Lower lobe of right lung (tissue), 2 donors: ENCODE measurements at regions not wholly inside any gene's neighbourhood (a gene's known extent, or its start where the extent isn't known, plus 50 kb on each side); places are given as distances from the start of the nearest gene placed in this dataset.

Experiments
- ATAC-seq, 2 donors: fragments of 200-7000 bp; cut with Tn5 transposase; one replicate each; pipeline ENCODE4 v1.9.1; 2020 to 2022; ENCODE audit warnings: mild to moderate bottlenecking in 2 of 2, moderate library complexity in 2 of 2
- DNase-seq: peaks from one replicate; pipeline ENCODE4 v3.0.0-alpha.2; 2020
- H3K27ac ChIP-seq: fragments of 200-600 bp; one replicate; pipeline ENCODE4 v1.8.0; 2022
- H3K27me3 ChIP-seq: fragments of 200-600 bp; one replicate; pipeline ENCODE4 v1.8.0; 2022; ENCODE audit warnings: low read depth
- H3K36me3 ChIP-seq: fragments of 200-600 bp; one replicate; pipeline ENCODE4 v1.8.0; 2022; ENCODE audit warnings: mild to moderate bottlenecking
- H3K4me1 ChIP-seq: fragments of 200-600 bp; one replicate; pipeline ENCODE4 v1.8.0; 2022
- H3K4me3 ChIP-seq: fragments of 200-600 bp; one replicate; pipeline ENCODE4 v1.8.0; 2022; ENCODE audit warnings: mild to moderate bottlenecking
- H3K9me3 ChIP-seq: fragments of 200-600 bp; one replicate; pipeline ENCODE4 v1.8.0; 2022
- intact Hi-C: fragments of 100-400 bp; cut with DNase I; formaldehyde crosslinking; loops from one replicate; pipeline ENCODE4 v1.11.0; 2022
- TF ChIP-seq, protein P1 (sequence below): fragments of 200-600 bp; IDR thresholded peaks from one replicate; pipeline ENCODE4 v1.8.0; 2022; ENCODE audit warnings: antibody characterized with exemption, mild to moderate bottlenecking
- donor health status: DM: no; HTN: yes; CAD: no; lungs with severe emphysema.

DNA sequence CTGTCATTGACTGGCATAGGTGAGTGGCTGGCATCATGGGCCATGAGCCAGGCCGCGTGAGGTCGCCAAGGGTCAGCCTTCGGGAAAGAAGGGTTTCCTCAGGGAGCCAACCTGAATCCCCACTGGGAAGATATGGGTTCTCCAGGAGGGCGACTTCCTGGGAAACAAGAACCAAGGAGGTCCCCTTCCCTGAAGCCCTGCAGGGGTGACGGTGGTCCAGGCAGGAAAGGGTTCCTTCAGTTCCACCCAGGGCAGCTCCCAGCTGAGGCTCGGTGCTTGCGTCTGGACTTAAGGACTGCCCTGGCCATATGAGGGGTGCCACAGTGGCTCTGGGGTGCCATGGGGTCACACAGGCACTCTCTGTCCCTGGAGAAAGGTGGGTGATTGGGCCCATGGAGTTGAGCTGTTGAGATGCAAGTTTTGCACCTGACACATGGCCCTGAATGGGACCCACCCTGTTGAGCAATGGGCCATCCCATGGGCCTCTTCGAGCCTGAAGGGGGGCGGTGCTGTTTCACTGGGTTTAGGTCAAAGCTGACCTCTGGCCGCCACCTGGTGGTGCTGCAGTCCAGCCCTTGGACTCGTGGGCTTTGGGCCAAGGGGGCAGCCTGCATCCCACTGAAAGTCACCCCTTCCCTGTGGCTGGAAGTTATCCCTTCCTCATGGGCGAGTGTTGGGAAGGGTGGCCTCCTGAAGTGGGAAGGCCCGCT, 228.1 kb downstream of the SNRPN start:
- H3K4me3 ChIP-seq: no peak overlapping the region
- H3K27me3 ChIP-seq: no peaks in the 10 kb centered on the region
- no peak for ATAC-seq
- TF ChIP-seq, protein P1, sequence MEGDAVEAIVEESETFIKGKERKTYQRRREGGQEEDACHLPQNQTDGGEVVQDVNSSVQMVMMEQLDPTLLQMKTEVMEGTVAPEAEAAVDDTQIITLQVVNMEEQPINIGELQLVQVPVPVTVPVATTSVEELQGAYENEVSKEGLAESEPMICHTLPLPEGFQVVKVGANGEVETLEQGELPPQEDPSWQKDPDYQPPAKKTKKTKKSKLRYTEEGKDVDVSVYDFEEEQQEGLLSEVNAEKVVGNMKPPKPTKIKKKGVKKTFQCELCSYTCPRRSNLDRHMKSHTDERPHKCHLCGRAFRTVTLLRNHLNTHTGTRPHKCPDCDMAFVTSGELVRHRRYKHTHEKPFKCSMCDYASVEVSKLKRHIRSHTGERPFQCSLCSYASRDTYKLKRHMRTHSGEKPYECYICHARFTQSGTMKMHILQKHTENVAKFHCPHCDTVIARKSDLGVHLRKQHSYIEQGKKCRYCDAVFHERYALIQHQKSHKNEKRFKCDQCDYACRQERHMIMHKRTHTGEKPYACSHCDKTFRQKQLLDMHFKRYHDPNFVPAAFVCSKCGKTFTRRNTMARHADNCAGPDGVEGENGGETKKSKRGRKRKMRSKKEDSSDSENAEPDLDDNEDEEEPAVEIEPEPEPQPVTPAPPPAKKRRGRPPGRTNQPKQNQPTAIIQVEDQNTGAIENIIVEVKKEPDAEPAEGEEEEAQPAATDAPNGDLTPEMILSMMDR: no peak
- H3K27ac ChIP-seq: no peak overlapping the region
- no peaks in the 10 kb centered on the region for H3K36me3 ChIP-seq
- peaks cover 6% of the 10 kb centered on the region for H3K9me3 ChIP-seq
- peak; percentile 24 for DNase-seq
- intact Hi-C loops: no loop called here
- H3K4me1 ChIP-seq: no peaks in the 10 kb centered on the region

DNA sequence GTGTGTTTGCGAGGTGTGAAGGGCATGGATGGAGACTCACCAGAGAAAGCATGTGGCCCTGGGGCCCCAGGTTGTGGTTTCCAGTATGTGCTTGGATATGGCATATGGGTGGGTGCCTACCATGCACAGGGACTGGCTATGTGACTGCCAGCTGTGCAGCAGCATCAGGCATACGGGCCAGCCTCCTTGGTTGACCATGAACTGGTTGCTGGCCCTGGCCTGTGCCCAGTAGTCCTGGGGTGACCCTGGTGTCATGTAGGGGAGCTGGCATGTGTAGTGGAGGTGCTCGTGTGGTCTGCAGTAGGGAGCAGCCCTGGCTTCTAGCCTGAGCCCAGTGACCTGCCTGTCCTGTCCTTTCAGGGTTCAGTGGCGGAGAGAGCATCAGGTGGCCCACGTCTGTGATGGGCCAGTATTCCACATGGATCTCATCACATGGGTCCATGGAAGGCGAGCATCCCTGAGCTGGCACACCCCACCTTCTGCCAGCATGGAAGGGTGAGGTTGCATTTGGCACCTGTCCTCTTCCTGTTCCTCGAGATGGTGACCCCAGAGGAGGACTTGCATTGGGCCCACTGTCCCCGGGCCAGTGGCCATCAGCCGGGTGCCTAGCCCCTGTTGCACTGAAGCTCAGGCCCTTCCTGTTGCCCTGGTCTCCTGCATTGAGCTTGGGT, 228.9 kb downstream of the SNRPN start:
- ATAC-seq (no peak), DNase-seq (peak; percentile 20)
- Histone ChIP-seq H3K4me1 (no peaks in the 10 kb centered on the region), H3K27me3 (no peaks in the 10 kb centered on the region), H3K27ac (no peak overlapping the region), H3K4me3 (no peak overlapping the region), H3K36me3 (no peaks in the 10 kb centered on the region), H3K9me3 (peaks cover 3% of the 10 kb centered on the region)
- intact Hi-C loops: no loop called here
- TF ChIP-seq, protein P1: no peak

DNA sequence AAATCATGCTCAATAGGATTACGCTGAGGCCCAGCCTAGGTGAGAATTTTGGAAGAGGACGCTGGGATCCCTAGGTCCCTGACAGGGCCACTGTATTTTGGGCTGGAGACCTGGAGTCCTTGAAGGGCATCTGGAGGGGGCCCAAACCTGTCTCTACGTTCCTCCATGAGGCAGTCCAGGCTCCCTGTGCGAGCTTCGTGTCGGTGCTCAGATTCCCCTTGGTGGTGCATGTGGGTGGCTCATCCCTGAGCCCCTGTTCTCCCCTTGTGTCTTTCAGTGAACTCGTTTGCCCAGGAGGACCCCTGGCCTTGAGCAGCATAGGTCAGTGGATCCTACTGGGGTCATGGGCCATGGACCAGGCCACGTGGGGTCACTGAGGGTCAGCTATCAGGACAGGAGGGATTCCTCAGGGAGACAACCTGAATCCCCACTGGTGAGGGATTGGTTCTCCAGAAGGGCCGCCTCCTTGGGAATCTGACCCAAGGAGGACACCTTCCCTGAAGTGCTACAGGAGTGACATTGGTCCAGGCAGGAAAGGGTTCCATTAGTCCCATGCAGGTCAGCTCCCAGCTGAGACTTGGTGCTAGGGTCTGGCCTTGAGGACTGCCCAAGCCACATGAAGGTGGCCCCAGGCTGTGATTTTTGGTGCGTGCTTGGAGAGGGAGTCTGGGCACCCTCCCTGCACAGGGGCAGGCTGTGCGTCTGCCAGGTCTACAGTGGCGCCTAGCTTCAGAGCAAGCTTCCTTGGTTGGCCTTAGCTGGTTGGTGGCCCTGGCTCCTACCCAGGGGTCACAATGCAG, 229.8 kb downstream of the SNRPN start:
- DNase-seq: peak; percentile 9
- Histone ChIP-seq H3K27me3 (no peaks in the 10 kb centered on the region), H3K36me3 (no peaks in the 10 kb centered on the region), H3K9me3 (peaks cover 3% of the 10 kb centered on the region), H3K4me1 (no peaks in the 10 kb centered on the region), H3K27ac (no peak overlapping the region), H3K4me3 (no peak overlapping the region)
- intact Hi-C loops: no loop called here
- TF ChIP-seq, protein P1: no peak
- no peak for ATAC-seq

DNA sequence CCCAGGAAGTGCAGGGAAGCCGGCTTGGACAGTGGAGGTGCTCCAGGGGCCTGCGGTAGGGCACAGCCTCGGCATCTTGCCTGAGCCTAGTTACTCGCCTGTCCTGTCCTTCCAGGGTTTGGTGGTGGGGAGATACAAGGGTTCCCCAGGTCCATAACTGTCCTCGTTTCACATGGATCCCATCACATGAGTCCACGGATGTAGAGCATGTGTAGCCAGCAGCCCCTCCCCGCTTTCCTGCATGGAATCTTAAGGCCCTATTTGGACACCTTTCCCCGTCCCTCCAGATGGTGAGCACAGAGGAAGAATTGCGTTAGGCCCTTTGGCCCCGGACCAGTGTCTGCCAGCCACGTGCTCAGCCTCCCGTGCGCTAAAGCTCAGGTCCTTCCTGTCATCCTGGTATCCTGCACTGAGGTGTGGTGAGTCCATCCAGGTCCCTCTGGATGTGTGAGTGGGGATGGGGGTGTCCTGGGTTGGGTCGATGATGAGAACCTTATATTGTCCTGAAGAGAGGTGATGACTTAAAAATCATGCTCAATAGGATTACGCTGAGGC, 230.4 kb downstream of the SNRPN start:
- Histone ChIP-seq H3K4me3 (no peak overlapping the region), H3K4me1 (no peaks in the 10 kb centered on the region), H3K36me3 (no peaks in the 10 kb centered on the region), H3K27me3 (no peaks in the 10 kb centered on the region), H3K9me3 (no peaks in the 10 kb centered on the region), H3K27ac (no peak overlapping the region)
- DNase-seq: peak; percentile 20
- intact Hi-C loops: no loop called here
- TF ChIP-seq, protein P1: no peak
- ATAC-seq: no peak

DNA sequence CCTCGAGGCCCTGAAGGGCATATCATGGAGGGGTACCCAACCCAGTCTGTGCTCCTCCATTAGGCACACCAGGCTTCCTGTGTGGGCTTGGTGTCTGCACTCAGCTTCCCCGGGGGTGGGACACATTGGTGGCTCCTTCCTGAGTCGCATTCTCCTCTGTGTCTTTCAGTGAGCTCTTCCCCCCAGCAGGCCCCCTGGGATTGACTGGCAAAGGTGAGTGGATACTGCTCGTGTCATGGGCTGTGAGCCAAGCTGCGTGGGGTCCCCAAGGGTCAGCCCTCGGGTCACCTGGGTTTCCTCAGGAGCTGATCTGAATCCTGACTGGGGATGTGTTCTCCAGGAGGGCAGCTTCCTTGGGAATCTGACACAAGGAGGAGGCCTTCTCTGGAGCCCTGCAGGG, 231.0 kb downstream of the SNRPN start:
- intact Hi-C loops: no loop called here
- no peaks in the 10 kb centered on the region for H3K4me1 ChIP-seq
- H3K4me3 ChIP-seq: no peak overlapping the region
- no peaks in the 10 kb centered on the region for H3K27me3 ChIP-seq
- H3K36me3 ChIP-seq: no peaks in the 10 kb centered on the region
- TF ChIP-seq, protein P1: no peak
- H3K27ac ChIP-seq: no peak overlapping the region
- ATAC-seq: no peak
- DNase-seq: peak; percentile 30
- no peaks in the 10 kb centered on the region for H3K9me3 ChIP-seq
